OCI-M1 (cell line): ENCODE measurements at regions not wholly inside any gene's neighbourhood (a gene's known extent, or its start where the extent isn't known, plus 50 kb on each side); places are given as distances from the start of the nearest gene placed in this dataset.
"Not testable (repeated sequence)": the region's sequence is repeated elsewhere in the genome, so short reads cannot be mapped to it uniquely, and the experiment has no call there.

ENCODE experiments used
- DNase-seq: peaks from one replicate; lab custom pipeline; 2025; lab: John Stamatoyannopoulos, UW

DNA sequence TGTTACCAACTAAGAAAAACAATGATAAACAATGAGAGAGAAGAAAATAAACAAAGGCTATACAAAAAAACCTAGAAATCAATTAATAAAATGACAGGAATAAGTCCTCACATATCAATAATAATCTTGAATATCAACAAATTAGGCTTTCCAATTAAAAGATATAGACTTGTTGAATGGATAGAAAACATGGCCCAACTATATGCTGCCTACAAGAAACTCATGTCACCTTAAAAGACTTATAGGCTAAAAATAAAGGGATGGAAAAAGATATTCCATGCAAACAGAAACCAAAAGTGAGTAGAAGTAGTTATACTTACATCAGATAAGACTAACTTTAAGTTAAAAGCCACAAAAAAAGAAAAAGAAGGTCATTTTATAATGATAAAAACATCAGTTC is 183.9 kb downstream of the MYRFL start:
- peak; percentile 66 for DNase-seq

DNA sequence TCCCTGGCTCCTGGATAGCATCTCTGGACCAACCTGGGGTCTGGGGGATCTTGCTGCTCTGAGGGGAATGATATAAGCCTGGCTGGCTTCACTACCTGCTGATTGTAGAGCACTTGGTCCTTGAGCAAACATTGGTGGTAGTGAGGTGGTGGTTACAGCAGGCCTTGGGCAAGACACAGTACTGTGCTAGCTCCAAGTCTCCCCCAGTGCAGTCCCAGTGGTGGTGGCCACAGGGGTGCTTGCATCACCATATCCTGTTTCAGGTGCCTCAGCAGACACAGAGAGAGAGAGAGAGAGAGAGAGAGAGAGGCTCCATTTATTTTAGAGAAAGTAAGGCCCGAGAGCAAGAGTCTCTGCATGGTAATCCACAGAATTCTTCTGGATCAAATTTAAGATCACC is 186.3 kb downstream of the MYRFL start:
- DNase-seq: no peak

DNA sequence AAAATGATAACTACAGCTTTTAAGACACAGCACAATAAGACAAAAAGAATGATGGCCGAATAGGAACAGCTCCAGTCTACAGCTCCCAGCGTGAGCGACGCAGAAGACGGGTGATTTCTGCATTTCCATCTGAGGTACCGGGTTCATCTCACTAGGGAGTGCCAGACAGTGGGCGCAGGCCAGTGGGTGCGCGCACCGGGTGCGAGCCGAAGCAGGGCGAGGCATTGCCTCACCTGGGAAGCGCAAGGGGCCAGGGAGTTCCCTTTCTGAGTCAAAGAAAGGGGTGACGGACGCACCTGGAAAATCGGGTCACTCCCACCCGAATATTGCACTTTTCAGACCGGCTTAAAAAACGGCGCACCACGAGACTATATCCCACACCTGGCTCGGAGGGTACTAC is 188.0 kb downstream of the MYRFL start:
- DNase-seq: not testable (repeated sequence)

DNA sequence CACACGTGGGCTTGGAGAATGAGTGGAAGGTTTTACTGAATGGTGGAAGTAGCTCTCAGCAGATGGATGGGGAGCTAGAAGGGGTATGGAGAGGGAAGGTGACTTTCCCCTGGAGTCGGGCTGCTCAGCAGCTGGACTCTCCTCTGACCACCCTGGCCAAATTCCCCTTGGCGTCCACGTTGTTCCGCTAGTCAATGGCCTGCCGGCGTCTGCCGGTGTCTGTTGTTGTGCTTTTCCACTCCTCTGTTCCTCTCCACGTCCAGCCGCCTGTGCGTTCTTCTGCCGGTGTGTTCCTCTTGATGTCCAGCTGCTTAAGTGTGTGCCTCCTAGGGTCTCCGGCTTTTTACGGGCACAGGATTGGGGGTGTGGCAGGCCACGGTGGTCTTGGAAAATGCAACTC is 203.5 kb downstream of the MYRFL start:
- DNase-seq: no peak

DNA sequence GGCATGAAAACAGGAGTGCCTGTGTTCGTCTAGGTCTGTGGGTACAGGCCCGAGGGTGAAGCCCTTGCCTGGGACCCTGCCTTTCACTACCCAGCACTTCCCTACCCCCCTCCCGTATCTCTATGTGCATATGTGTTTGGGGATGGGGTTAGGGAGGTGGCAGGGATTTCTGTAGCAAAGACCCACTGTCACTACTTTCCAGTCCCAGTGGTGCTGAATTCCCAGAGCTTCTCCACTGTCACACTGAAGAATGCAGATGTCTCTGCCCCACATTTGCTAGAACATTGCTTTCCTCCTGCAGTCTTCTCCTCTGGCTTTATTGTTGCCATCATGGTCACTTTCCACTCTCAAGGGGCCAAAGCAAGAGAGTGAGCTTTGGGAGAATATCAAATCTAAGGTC is 203.9 kb downstream of the MYRFL start:
- DNase-seq: no peak

DNA sequence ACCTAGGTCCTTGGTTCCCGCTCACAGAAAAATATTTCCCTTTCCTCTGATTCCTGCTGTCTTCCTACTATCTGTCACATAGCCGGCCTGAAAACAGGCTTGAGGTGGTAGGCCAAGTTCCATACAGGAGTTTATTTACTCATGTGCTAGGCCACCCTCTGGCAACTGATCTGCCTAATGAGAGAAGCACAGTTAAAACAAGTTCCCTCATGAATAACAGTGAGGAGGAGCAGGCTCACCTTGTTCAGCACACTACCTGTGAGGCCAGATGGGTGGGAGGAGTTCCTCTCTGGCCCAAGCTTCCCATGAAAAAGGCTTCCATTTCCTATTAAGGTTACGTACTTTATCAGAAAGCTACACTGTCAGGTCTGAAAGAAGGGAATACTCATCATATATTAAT is 206.0 kb downstream of the MYRFL start:
- DNase-seq: no peak

DNA sequence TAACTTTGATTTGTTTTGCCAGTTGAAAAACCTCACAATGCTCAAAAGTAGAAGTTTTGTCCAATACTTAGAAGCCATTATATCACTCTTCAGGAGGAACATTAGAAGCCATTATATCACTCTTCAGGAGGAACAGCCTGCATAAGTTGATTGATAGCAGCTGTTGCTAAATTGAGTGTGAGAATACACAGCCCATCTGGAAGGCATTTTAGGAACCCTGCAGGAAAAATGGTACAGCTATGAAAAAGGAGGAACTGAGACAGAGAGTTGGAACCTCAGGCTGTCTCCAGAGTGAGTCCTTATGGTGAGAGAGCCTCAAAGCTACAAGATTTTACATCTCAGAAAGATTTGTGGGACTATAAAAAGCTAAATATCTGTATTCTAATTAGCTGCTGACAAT is 207.0 kb downstream of the MYRFL start:
- no peak for DNase-seq

DNA sequence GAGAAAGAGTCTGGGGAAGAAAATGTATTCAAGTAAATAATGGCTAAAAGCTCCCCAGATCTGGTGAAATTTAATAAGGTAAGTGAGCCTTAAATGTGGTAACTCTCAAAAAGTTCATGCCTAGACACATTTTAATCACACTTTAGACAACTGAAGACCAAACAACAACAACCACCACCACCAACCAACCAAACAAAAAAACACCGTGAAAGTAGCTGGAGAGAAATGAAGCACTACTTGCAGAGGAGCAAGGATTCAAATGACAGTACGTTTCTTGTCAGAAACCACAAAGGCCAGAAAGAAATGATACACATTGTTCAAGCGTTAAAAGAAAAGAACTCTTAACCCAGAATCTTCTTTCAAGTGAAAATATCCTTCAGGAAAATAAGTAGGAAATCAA is 208.3 kb downstream of the MYRFL start:
- DNase-seq: no peak

DNA sequence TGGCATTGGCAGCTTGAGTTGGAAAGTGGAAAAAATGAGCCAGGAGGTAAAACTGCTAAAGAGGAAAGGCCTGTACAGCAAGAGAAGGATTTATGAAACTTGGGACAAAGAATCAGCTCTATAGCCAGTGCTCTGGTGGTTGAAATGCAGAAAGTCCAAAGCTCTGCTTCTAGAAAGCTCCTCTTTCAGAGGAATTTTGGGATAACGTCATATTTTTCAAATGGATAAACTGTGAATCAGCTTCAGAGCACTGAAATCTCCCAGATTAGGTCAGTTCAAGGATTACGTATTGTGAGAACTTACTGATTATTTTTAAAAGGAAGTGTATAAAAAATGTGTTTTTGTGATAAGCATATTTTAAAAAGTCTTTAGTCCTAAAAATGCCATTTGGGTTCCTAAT is 203.1 kb upstream of the CNOT2 start:
- DNase-seq: no peak

DNA sequence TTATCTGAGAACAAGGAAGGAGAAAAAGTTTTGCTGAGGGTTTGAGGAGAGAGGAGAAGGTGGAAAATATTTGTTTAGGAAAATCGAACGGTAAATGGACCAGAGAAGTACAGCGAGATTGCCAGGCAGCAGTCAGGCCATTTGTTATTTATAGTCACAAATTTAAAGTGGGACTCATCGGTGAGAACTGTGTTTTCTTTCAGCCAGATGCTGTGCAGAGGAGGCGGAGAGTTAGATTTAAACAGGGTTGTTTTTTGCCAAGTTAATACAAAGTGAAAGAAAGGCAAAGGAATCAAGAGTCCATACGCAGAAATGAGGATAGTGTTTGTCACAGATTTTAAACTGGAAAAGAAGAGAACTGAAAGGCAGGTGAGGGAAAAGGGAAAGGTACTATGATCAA is 200.6 kb upstream of the CNOT2 start:
- DNase-seq: no peak

DNA sequence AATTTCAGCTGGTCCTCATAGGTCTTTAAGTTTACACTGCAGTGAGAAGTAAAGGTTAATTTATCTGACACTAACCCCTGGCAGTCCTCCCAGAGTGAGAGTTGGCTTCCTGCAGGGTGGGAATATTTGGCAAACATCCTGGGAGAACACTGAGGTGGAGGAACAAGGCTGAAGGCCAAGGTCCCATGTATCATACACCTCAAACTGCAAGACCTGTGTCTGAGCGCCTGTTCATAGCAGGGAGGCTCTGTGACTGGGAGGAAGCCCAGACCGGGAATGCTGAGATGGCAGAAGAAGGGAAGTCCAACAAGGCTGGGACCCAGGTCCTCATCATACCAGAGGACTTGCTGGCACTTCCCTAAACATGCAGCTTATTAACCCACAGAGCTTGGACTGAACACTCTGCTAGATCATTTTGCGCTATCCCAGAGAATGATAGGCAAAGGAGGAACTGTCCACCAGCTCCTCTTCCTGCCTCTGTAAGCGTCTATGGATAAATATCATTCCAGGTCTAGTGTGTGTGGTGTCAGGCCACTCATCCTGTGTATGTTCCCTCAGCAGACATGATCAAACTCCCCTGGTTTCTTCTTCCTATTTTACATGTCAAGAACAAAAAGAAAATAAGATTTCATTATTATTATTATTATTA is 199.6 kb upstream of the CNOT2 start:
- no peak for DNase-seq

DNA sequence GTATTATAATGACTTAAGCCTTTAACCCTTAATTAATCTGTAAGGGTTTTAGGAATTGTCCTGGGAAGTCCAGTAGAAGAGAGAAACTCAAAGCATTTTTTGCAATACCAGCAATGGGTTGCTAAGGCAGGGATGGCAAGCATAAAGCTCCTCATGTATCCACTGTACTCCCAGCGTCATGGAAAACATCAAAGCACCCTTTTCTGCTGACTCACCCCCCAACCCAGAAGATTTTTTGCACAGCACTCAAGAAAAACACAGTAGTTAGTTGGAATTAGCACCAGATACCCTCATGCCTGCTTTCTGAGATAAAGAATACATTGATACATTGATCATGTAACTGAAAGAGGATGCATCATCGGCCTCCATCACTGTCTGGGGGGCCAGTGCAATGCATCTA is 199.1 kb upstream of the CNOT2 start:
- peak; percentile 18 for DNase-seq

DNA sequence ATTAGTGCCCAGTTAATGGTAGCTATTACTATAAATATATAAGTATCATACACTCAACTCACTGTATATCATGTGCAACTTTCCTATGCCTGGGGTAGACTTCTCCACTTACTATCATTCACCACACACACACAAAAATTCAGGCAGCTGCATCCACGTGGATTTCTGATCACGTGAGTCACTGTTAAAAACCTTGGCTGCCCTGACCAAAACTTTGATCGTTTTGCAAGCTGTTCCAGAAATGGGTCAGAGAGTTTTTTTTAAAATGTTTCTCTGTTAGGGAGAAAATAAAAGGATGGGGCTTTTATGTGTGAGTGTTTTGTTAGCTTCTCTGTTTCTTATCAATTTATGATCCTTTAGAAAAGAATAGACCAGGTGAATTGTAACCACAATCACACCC is 198.2 kb upstream of the CNOT2 start:
- no peak for DNase-seq

DNA sequence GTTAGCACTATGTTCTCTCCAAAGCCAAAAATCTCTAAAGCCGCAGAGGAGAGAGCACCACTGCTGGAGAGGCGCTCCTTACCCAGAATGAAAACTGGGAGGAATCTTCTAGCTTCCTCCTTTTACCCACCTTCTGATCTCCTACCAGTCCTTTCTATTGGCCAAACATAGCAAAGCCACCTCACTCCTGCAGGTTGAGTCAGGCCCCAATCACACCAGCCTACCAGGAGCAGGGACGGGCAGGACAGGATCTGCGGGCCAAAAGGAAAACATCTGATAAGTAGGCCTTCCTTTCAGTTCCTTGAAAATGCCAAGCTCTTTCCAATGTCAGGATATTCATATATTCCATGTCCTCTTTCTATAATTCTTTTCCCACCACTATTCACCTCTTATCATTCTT is 197.7 kb upstream of the CNOT2 start:
- no peak for DNase-seq

DNA sequence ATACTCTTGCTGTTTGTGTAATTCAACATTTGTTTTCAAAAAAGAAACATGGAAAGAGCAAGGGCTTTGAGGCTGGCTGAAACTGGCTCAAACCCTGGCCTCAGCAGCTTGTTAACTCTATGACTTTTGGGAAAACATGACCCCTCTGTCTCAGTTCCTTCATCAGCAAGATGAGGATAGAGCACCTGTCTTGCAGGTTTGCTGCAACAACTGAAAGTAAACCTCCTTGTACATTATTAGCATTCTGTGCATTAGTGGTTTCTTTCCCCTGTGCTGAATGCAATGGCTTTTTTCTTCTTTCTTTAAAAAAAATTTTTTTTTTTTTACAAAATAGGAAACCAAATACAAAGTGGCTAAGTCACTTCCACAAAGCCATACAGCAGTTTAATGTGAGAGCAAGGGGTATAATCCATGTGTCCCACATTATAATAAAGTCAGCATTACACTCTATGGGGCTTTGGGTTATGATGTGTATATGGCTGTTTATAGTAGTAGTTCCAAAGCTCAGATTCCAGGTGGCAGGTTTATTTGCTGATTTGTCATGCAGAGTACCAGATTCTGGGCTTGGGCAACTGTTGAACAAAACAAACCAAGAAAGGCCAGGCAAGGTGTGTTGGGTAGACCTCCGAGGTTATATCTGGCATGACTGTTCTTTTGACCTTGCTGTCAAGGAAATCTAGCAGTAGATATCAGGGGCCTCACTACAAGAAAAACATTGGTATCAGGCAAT is 194.5 kb upstream of the CNOT2 start:
- DNase-seq: no peak

DNA sequence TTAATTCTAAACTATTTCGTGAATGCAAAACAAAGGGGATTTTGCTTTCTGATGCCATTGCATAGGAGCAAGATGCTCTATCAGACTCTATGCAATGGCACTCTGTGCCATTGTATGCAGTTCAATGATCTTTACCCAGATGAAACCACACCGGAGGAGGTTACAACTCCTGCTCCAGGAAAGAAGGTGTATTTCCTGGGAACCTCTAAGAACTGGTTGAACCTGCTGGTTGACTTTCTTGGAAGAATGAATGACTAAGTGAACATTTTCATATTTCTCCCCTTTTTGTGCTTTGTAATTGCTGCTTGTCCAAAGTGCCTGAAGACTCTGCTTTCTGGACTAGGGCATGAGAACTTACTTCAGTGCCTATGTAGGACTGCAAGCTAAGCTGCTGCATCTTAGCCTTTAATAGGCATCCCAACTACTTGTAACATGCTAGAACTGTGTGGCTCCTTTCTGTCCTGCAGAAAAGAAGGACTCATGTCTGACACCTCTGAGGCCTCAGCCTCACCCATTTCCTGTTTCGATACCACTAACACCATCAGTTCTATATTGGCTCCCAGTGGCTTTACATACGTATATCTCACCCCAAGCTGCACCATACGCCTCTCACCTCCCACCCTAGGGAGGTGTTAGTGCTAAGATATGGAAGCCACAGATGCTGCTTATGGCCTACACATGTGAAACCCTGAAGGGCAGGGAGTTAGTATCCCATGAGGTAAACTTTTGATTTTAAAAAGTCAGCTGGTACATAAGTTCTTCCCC is 193.5 kb upstream of the CNOT2 start:
- peak; percentile 77 for DNase-seq

DNA sequence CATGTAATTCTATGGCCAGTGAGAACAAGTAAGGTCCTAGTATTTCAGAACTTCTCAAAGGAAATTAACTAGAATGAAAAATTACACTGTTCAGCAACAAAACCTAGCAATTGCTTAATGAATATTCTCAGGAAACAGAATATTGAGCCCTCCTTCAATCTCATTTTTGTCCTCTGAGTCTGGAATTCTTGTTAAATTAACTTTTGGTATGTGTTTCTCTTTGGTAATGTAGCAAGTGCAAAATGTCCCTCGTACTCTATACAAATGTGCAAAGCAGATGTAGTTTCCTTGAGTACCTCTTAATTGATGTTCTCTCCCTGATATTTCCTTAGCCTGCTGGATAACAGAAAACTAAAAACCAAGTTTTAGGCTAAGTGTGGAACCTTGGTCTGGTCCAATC is 190.8 kb upstream of the CNOT2 start:
- no peak for DNase-seq

DNA sequence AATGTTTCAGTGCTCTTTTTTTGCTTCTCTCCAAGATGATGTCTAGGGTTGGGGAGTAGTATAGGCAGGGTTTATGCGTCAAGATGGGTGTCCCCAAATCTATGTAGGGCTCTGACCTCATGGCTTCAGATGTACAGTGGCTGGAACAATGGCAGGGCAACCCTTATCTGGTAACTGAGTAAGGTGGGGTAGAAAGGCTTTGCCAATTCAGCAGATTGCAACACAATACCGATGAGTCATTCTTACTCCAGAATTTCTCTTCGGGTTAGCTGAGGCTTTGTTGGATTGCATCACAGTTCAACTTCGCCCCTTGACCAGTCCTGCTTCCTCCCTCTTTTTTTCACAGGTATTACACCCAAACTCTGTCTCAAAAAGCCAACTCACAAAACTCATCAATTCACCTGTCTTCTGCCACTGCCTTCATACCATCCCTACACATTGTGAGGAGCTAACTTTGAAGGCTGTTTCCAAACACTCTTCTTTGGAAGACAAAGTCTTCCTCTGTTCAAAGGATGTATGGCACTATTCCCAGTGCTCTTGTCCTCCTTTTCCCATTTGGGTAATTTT is 190.2 kb upstream of the CNOT2 start:
- DNase-seq: peak; percentile 93

DNA sequence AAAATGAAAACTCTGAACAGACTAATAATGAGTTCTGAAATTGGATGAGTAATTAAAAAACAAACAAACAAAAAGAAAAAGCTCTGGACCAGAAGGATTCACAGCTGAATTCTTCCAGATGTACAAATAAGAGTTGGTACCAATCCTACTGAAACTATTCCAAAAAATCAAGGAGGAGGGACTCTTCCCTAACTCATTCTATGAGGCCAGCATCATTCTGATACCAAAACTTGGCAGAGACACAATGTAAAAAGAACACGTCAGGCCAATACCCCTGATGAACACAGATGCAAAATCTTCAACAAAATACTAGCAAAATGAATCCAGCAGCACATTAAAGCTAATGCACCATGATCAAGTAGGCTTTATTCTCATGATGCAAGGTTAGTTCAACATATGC is 183.9 kb upstream of the CNOT2 start:
- no peak for DNase-seq

DNA sequence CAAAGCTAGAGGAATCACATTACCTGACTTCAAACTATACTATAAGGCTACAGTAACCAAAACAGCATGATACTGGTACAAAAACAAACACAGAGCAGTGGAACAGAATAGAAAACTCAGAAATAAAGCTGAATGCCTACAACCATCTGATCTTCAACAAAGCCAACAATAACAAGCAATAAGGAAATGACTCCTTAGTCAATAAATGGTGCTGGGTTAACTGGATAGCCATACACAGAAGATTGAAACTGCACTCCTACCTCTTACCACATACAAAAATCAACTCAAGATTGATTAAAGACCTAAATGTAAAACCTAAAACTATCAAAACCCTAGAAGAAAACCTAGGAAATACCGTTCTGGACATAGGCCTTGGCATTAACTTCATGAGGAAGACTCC is 182.6 kb upstream of the CNOT2 start:
- no peak for DNase-seq

DNA sequence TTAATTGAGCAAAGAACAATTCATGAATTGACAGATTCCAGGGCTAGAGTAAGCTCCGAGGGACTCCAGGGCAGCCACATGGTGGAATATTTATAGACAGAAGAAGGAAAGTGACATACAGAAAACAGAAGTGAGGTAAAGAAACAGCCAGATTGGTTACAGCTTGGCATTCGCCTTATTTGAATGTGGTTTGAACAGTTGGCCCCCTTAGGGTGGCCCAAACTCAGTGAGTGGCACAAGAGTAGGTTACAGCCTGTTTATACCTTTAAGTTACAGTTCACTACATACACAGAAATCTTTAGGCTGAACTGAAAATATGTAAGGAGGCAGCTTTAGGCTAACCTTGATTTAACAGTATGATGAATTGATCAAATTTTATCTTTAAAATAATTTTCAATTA is 174.5 kb upstream of the CNOT2 start:
- no peak for DNase-seq

DNA sequence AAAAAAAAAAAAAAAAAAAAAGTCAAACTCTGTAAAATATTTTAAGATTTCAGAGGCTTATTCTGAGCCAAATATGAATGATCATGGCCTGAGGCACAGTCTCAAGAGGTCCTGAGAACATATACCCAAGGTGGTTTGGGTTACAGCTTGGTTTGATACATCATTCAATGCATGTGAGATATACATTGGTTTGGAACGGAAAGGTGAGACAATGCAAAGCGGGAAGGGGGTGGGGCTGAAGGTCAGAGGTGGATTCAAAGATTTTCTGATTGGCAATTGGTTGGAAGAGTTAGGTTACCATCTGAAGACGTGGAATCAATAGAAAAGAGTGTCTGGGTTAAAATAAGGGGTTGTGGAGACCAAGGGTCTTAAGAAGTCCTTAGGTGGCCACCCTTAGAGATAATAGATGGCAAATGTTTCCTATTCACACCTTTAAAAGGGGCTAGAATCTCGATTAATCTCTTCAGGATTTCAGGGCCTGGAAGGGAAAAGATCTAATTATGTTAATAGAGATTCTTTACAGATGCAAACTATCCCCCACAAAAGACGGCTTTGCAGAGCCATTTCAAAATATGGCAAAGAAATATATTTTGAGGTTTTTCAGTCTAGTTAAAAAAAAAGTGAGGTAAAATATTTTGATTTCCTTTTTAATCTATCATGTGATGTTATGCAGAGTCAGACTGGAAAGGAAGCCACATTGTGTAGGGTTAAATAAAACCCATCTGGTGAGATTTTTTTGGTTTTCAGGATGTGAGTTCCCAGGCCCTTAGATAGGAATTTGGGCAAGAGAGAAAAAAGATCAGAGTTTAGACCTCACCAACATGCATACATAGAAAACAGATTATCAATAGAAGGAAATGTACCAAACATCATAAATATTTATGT is 173.8 kb upstream of the CNOT2 start:
- DNase-seq: no peak
